Stimulated activated naive CD8-positive, alpha-beta T cell treated with anti-CD3 and anti-CD28 coated beads, Interleukin-15, Interleukin-2, amounts not matched to agents 100 ng/mL and 50 ng/mL, for 24 hours (primary cell): ENCODE measurements at regions not wholly inside any gene's neighbourhood (a gene's known extent, or its start where the extent isn't known, plus 50 kb on each side); places are given as distances from the start of the nearest gene placed in this dataset.

Experiments
- H3K27ac Mint-ChIP-seq: one replicate; pipeline ENCODE4 v1.8.0; 2021; ENCODE audit warnings: mild to moderate bottlenecking, mixed read lengths
- H3K27me3 Mint-ChIP-seq: one replicate; pipeline ENCODE4 v1.8.0; 2021; ENCODE audit warnings: mixed read lengths
- H3K36me3 Mint-ChIP-seq: one replicate; pipeline ENCODE4 v1.8.0; 2021; ENCODE audit warnings: low read depth, mixed read lengths
- H3K4me1 Mint-ChIP-seq: one replicate; pipeline ENCODE4 v1.8.0; 2021; ENCODE audit warnings: low read depth, mixed read lengths
- H3K4me3 Mint-ChIP-seq: one replicate; pipeline ENCODE4 v1.8.0; 2021; ENCODE audit warnings: mild to moderate bottlenecking, mixed read lengths
- H3K9me3 Mint-ChIP-seq: one replicate; pipeline ENCODE4 v1.8.0; 2021; ENCODE audit warnings: mixed read lengths

- H3K27ac Mint-ChIP-seq = no peak overlapping the region
- no peaks in the 10 kb centered on the region for H3K36me3 Mint-ChIP-seq
- H3K4me3 Mint-ChIP-seq = no peak overlapping the region
- H3K27me3 Mint-ChIP-seq = no peaks in the 10 kb centered on the region
- no peaks in the 10 kb centered on the region for H3K9me3 Mint-ChIP-seq
- no peaks in the 10 kb centered on the region for H3K4me1 Mint-ChIP-seq
Observed at GRCh38 chr4:59127006-59127405, 2016.8 kb upstream of the IGFBP7 start.

- Mint-ChIP-seq H3K4me3 (no peak overlapping the region), H3K36me3 (no peaks in the 10 kb centered on the region), H3K9me3 (no peaks in the 10 kb centered on the region), H3K4me1 (no peaks in the 10 kb centered on the region), H3K27me3 (no peaks in the 10 kb centered on the region), H3K27ac (no peak overlapping the region)
Observed at GRCh38 chr4:59127743-59128142, 2017.6 kb upstream of the IGFBP7 start.

- Mint-ChIP-seq H3K4me1 (no peaks in the 10 kb centered on the region), H3K9me3 (peaks cover 9% of the 10 kb centered on the region), H3K27me3 (no peaks in the 10 kb centered on the region), H3K4me3 (no peak overlapping the region), H3K27ac (no peak overlapping the region), H3K36me3 (no peaks in the 10 kb centered on the region)
Observed at GRCh38 chr4:59135248-59135985, 2025.2 kb upstream of the IGFBP7 start.

- Mint-ChIP-seq H3K27me3 (no peaks in the 10 kb centered on the region), H3K4me1 (no peaks in the 10 kb centered on the region), H3K36me3 (no peaks in the 10 kb centered on the region), H3K27ac (no peak overlapping the region), H3K4me3 (no peak overlapping the region), H3K9me3 (peaks cover 12% of the 10 kb centered on the region)
Observed at GRCh38 chr4:59161249-59161648, 2038.9 kb upstream of the ADGRL3 start.

- no peaks in the 10 kb centered on the region for H3K27me3 Mint-ChIP-seq
- peaks cover 10% of the 10 kb centered on the region for H3K9me3 Mint-ChIP-seq
- no peak overlapping the region for H3K27ac Mint-ChIP-seq
- no peak overlapping the region for H3K4me3 Mint-ChIP-seq
- no peaks in the 10 kb centered on the region for H3K4me1 Mint-ChIP-seq
- H3K36me3 Mint-ChIP-seq = no peaks in the 10 kb centered on the region
Observed at GRCh38 chr4:59175617-59176016, 2024.5 kb upstream of the ADGRL3 start.

- no peak overlapping the region for H3K27ac Mint-ChIP-seq
- H3K4me1 Mint-ChIP-seq = no peaks in the 10 kb centered on the region
- H3K27me3 Mint-ChIP-seq = no peaks in the 10 kb centered on the region
- H3K9me3 Mint-ChIP-seq = peaks cover 9% of the 10 kb centered on the region
- no peaks in the 10 kb centered on the region for H3K36me3 Mint-ChIP-seq
- H3K4me3 Mint-ChIP-seq = no peak overlapping the region
Observed at GRCh38 chr4:59179372-59179771, 2020.8 kb upstream of the ADGRL3 start.

GRCh38 chr4:59180161-59180560, 2020.0 kb upstream of the ADGRL3 start:
- H3K27ac Mint-ChIP-seq = no peak overlapping the region
- H3K4me1 Mint-ChIP-seq = no peaks in the 10 kb centered on the region
- H3K27me3 Mint-ChIP-seq = no peaks in the 10 kb centered on the region
- no peak overlapping the region for H3K4me3 Mint-ChIP-seq
- H3K36me3 Mint-ChIP-seq = no peaks in the 10 kb centered on the region
- H3K9me3 Mint-ChIP-seq = peaks cover 9% of the 10 kb centered on the region

GRCh38 chr4:59180969-59181368, 2019.2 kb upstream of the ADGRL3 start:
- no peak overlapping the region for H3K27ac Mint-ChIP-seq
- H3K4me3 Mint-ChIP-seq = no peak overlapping the region
- H3K4me1 Mint-ChIP-seq = no peaks in the 10 kb centered on the region
- H3K9me3 Mint-ChIP-seq = peaks cover 9% of the 10 kb centered on the region
- H3K36me3 Mint-ChIP-seq = no peaks in the 10 kb centered on the region
- no peaks in the 10 kb centered on the region for H3K27me3 Mint-ChIP-seq

GRCh38 chr4:59195839-59196238, 2004.3 kb upstream of the ADGRL3 start:
- Mint-ChIP-seq H3K9me3 (peaks cover 12% of the 10 kb centered on the region), H3K27ac (no peak overlapping the region), H3K36me3 (no peaks in the 10 kb centered on the region), H3K27me3 (no peaks in the 10 kb centered on the region), H3K4me1 (no peaks in the 10 kb centered on the region), H3K4me3 (no peak overlapping the region)

- Mint-ChIP-seq H3K36me3 (no peaks in the 10 kb centered on the region), H3K9me3 (peaks cover 10% of the 10 kb centered on the region), H3K4me3 (no peak overlapping the region), H3K27me3 (no peaks in the 10 kb centered on the region), H3K27ac (no peak overlapping the region), H3K4me1 (no peaks in the 10 kb centered on the region)
Observed at GRCh38 chr4:59200992-59201391, 1999.1 kb upstream of the ADGRL3 start.

GRCh38 chr4:59217910-59218631, 1982.1 kb upstream of the ADGRL3 start:
- no peaks in the 10 kb centered on the region for H3K27me3 Mint-ChIP-seq
- H3K9me3 Mint-ChIP-seq = peaks cover 16% of the 10 kb centered on the region
- no peak overlapping the region for H3K4me3 Mint-ChIP-seq
- H3K27ac Mint-ChIP-seq = no peak overlapping the region
- no peaks in the 10 kb centered on the region for H3K36me3 Mint-ChIP-seq
- H3K4me1 Mint-ChIP-seq = no peaks in the 10 kb centered on the region

GRCh38 chr4:59222221-59222620, 1977.9 kb upstream of the ADGRL3 start:
- no peak overlapping the region for H3K4me3 Mint-ChIP-seq
- H3K4me1 Mint-ChIP-seq = no peaks in the 10 kb centered on the region
- H3K27me3 Mint-ChIP-seq = no peaks in the 10 kb centered on the region
- H3K9me3 Mint-ChIP-seq = peaks cover 8% of the 10 kb centered on the region
- no peaks in the 10 kb centered on the region for H3K36me3 Mint-ChIP-seq
- no peak overlapping the region for H3K27ac Mint-ChIP-seq

- H3K4me3 Mint-ChIP-seq = no peak overlapping the region
Observed at GRCh38 chr4:59223292-59223941, 1976.7 kb upstream of the ADGRL3 start.

GRCh38 chr4:59238212-59238611, 1961.9 kb upstream of the ADGRL3 start:
- Mint-ChIP-seq H3K4me1 (no peaks in the 10 kb centered on the region), H3K4me3 (no peak overlapping the region), H3K27me3 (no peaks in the 10 kb centered on the region), H3K27ac (no peak overlapping the region), H3K9me3 (peaks cover 9% of the 10 kb centered on the region), H3K36me3 (no peaks in the 10 kb centered on the region)

More at GRCh38 chr4:59223292-59223941, 1976.7 kb upstream of the ADGRL3 start:
- Mint-ChIP-seq H3K9me3 (peaks cover 7% of the 10 kb centered on the region), H3K27ac (no peak overlapping the region), H3K4me1 (no peaks in the 10 kb centered on the region), H3K36me3 (no peaks in the 10 kb centered on the region), H3K27me3 (no peaks in the 10 kb centered on the region)

GRCh38 chr4:59240011-59240410, 1960.1 kb upstream of the ADGRL3 start:
- Mint-ChIP-seq H3K4me3 (no peak overlapping the region), H3K4me1 (no peaks in the 10 kb centered on the region), H3K9me3 (peaks cover 11% of the 10 kb centered on the region), H3K27me3 (no peaks in the 10 kb centered on the region), H3K36me3 (no peaks in the 10 kb centered on the region), H3K27ac (no peak overlapping the region)
